Natural killer cell (primary cell): ENCODE measurements at regions not wholly inside any gene's neighbourhood (a gene's known extent, or its start where the extent isn't known, plus 50 kb on each side); places are given as distances from the start of the nearest gene placed in this dataset.
"Not testable (repeated sequence)": the region's sequence is repeated elsewhere in the genome, so short reads cannot be mapped to it uniquely, and the experiment has no call there.

Source experiments
- ATAC-seq, 3 donors: fragments of 150-1000 bp in 2 of 3; fragments of 200-7000 bp in 1 of 3; cut with Tn5 transposase; 1 replicate in 1 of 3; 2 replicates in 2 of 3; pipeline ENCODE4 v1.10.0; 2021; ENCODE audit warnings: mild to moderate bottlenecking in 2 of 3, moderate library complexity in 2 of 3
- DNase-seq, 2 donors: peaks; one replicate each; pipeline versions ENCODE4 v3.0.0 to v3.0.0-alpha.2; 2013 to 2021; ENCODE audit warnings: mixed read lengths in 1 of 2
- H3K27ac ChIP-seq: one replicate; pipeline ENCODE4 v1.5.1; 2013; ENCODE audit warnings: mild to moderate bottlenecking, low read length
- H3K27me3 ChIP-seq: one replicate; pipeline ENCODE4 v1.6.1; 2013; ENCODE audit warnings: low read length; ENCODE audit not compliant: control insufficient read depth, insufficient read depth
- H3K36me3 ChIP-seq: one replicate; pipeline ENCODE4 v1.6.1; 2013; ENCODE audit warnings: low read length; ENCODE audit not compliant: control insufficient read depth, insufficient read depth
- H3K4me1 ChIP-seq: one replicate; pipeline ENCODE4 v1.6.1; 2013; ENCODE audit warnings: low read length; ENCODE audit not compliant: control insufficient read depth, insufficient read depth
- H3K4me3 ChIP-seq: one replicate; pipeline ENCODE4 v1.5.1; 2013; ENCODE audit warnings: low read length
- H3K9me3 ChIP-seq: one replicate; pipeline ENCODE4 v1.6.1; 2013; ENCODE audit warnings: low read length; ENCODE audit not compliant: control insufficient read depth, insufficient read depth
- H3K27ac Mint-ChIP-seq, 2 donors: one replicate each; pipeline ENCODE4 v1.8.0; 2022; ENCODE audit warnings: mild to moderate bottlenecking in 2 of 2, mixed read lengths in 2 of 2, moderate library complexity in 1 of 2
- H3K27me3 Mint-ChIP-seq, 2 donors: one replicate each; pipeline ENCODE4 v1.8.0; 2022; ENCODE audit warnings: low read depth in 2 of 2, mixed read lengths in 2 of 2
- H3K36me3 Mint-ChIP-seq: one replicate; pipeline ENCODE4 v1.8.0; 2022; ENCODE audit warnings: mixed read lengths
- H3K4me1 Mint-ChIP-seq, 2 donors: one replicate each; pipeline ENCODE4 v1.8.0; 2022; ENCODE audit warnings: mixed read lengths in 2 of 2
- H3K4me3 Mint-ChIP-seq: one replicate; pipeline ENCODE4 v1.8.0; 2022; ENCODE audit warnings: mild to moderate bottlenecking, moderate library complexity, mixed read lengths
- H3K9me3 Mint-ChIP-seq, 2 donors: one replicate each; pipeline ENCODE4 v1.8.0; 2022; ENCODE audit warnings: mixed read lengths in 2 of 2
- WGBS: methylation state at CpG from one replicate; pipeline ENCODE4 v1.1.7; 2013; ENCODE audit warnings: missing lambda C conversion rate; ENCODE audit not compliant: insufficient coverage; 5-methylcytosine and 5-hydroxymethylcytosine counted together
- intact Hi-C: fragments of 100-400 bp; cut with micrococcal nuclease; formaldehyde crosslinking; loops from one replicate; pipeline ENCODE4 v1.14.2; 2022
- TF ChIP-seq, protein P1 (sequence below): fragments of 200-600 bp; IDR thresholded peaks from one replicate; pipeline ENCODE4 v1.8.0; 2022; ENCODE audit warnings: antibody characterized with exemption

DNA sequence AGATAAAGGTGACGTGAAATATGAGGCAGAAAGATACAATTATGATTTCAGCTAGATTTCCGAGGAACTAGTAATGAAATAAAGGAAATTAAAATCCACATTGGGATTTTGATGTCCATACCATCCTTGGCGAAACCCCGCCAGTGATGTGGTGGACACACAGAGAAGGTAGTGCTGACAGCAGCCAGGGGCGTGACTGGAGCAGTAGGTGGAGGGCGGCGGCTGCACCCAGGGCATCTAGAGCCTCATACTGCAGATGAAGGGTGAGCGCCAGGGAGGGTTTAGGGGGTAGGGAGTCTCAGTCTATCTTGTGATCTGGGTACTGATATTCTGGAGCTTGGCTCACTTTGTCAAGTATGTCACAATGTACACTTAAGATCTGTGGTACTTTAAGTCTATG is 855.5 kb upstream of the POM121L12 start:
- no peaks in the 10 kb centered on the region for H3K36me3 ChIP-seq
- H3K4me1 ChIP-seq: no peaks in the 10 kb centered on the region
- no peak overlapping the region for H3K27ac ChIP-seq
- no peaks in the 10 kb centered on the region for H3K27me3 ChIP-seq
- ATAC-seq (no peak), DNase-seq (no peak)
- peaks cover 3% of the 10 kb centered on the region for H3K9me3 ChIP-seq
- H3K27ac Mint-ChIP-seq: no peak overlapping the region
- no peak overlapping the region for H3K4me3 ChIP-seq
- H3K4me1 Mint-ChIP-seq: no peaks in the 10 kb centered on the region
- no peaks in the 10 kb centered on the region for H3K27me3 Mint-ChIP-seq
- peaks cover 9 to 27% of the 10 kb centered on the region in 2 donors for H3K9me3 Mint-ChIP-seq
- no peak overlapping the region for H3K4me3 Mint-ChIP-seq
- TF ChIP-seq, protein P1, sequence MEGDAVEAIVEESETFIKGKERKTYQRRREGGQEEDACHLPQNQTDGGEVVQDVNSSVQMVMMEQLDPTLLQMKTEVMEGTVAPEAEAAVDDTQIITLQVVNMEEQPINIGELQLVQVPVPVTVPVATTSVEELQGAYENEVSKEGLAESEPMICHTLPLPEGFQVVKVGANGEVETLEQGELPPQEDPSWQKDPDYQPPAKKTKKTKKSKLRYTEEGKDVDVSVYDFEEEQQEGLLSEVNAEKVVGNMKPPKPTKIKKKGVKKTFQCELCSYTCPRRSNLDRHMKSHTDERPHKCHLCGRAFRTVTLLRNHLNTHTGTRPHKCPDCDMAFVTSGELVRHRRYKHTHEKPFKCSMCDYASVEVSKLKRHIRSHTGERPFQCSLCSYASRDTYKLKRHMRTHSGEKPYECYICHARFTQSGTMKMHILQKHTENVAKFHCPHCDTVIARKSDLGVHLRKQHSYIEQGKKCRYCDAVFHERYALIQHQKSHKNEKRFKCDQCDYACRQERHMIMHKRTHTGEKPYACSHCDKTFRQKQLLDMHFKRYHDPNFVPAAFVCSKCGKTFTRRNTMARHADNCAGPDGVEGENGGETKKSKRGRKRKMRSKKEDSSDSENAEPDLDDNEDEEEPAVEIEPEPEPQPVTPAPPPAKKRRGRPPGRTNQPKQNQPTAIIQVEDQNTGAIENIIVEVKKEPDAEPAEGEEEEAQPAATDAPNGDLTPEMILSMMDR: no peak
- intact Hi-C loops: no loop called here
- H3K36me3 Mint-ChIP-seq: peaks cover 5% of the 10 kb centered on the region
- WGBS: 93% methylated on average over 8 of the region's 8 CpGs

DNA sequence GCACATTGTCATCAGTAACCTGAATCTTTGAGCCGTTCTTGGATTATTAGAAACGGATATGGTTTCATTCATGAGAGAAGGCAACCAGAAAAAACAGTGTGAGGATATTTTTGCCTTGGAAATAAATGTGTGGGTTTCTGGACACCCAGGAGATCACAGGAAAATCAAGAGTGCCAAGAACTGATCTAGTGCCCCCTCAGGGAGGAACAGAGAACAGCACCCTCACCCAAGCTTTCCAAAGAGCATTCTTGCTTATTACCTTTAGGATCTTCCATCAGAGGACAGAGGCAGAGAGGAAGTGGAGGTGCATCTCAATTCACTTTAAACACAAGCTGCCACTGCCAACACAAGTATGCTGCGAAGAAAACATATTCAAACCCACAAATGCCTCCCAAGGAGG is 851.5 kb upstream of the COBL start:
- Histone ChIP-seq H3K36me3 (no peaks in the 10 kb centered on the region), H3K27ac (no peak overlapping the region), H3K9me3 (no peaks in the 10 kb centered on the region), H3K27me3 (no peaks in the 10 kb centered on the region), H3K4me1 (no peaks in the 10 kb centered on the region), H3K4me3 (no peak overlapping the region)
- no peak for ATAC-seq
- H3K4me3 Mint-ChIP-seq: no peak overlapping the region
- no peaks in the 10 kb centered on the region for H3K36me3 Mint-ChIP-seq
- intact Hi-C loops: no loop called here
- H3K4me1 Mint-ChIP-seq: no peaks in the 10 kb centered on the region
- no peak overlapping the region for H3K27ac Mint-ChIP-seq
- no peaks in the 10 kb centered on the region for H3K27me3 Mint-ChIP-seq
- DNase-seq: no peak
- 82% methylated on average over 2 of the region's 3 CpGs for WGBS
- H3K9me3 Mint-ChIP-seq: peaks cover 11 to 14% of the 10 kb centered on the region in 2 donors
- TF ChIP-seq, protein P1: no peak

DNA sequence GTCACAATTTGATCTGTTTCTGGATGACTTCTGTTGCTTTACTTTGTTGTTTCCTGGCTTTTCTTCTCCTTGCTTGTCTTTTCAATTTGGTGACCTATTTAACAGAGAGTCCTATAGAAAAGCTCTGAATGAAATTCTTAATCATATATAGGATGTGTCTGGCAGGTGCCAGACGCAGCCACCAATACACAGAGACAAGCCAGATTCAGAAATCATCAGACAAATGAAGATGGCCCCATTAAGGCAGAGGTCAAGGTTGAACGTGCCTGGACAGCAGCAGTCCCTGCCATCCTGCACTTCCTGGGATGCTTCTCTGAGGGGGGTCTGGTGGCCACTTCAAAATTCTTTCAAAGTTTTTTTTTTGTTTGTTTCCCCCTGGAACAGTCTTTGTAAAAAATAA is 846.7 kb upstream of the COBL start:
- peaks cover 7% of the 10 kb centered on the region for H3K36me3 Mint-ChIP-seq
- no peaks in the 10 kb centered on the region for H3K27me3 Mint-ChIP-seq
- no peak overlapping the region for H3K27ac Mint-ChIP-seq
- no peak for DNase-seq
- H3K4me1 Mint-ChIP-seq: no peaks in the 10 kb centered on the region
- intact Hi-C loops: no loop called here
- no peaks in the 10 kb centered on the region for H3K27me3 ChIP-seq
- no peaks in the 10 kb centered on the region for H3K36me3 ChIP-seq
- peaks cover 8% of the 10 kb centered on the region for H3K9me3 ChIP-seq
- H3K4me1 ChIP-seq: no peaks in the 10 kb centered on the region
- TF ChIP-seq, protein P1: no peak
- no peak overlapping the region for H3K4me3 Mint-ChIP-seq
- H3K27ac ChIP-seq: no peak overlapping the region
- H3K4me3 ChIP-seq: no peak overlapping the region
- no peak for ATAC-seq
- H3K9me3 Mint-ChIP-seq: peaks cover 7 to 11% of the 10 kb centered on the region in 2 donors
- WGBS: 61% methylated on average over 2 of the region's 2 CpGs

DNA sequence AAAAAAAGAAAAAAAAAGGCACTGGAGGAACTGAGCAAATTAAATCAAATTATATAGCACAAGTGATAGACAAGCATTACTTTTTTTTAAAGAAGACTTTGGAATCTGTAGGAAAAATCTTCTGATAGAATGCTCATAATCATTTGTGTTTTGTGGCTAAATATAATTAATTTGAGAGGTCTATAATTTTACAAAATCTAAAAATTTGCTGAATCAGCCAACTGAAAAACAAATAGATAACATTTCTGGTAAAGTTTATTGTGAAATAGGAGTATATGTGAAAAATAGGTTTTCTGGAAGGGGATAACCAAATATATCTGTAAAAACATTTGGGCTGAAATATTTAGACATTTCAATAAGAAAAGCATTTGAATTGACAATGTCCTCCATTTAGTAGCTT is 844.9 kb upstream of the COBL start:
- DNase-seq: no peak
- no peaks in the 10 kb centered on the region for H3K4me1 Mint-ChIP-seq
- peaks cover 7% of the 10 kb centered on the region for H3K36me3 Mint-ChIP-seq
- Histone ChIP-seq H3K4me1 (no peaks in the 10 kb centered on the region), H3K4me3 (no peak overlapping the region), H3K9me3 (peaks cover 8% of the 10 kb centered on the region), H3K27ac (no peak overlapping the region), H3K27me3 (no peaks in the 10 kb centered on the region), H3K36me3 (no peaks in the 10 kb centered on the region)
- TF ChIP-seq, protein P1: no peak
- H3K27ac Mint-ChIP-seq: no peak overlapping the region
- no peak overlapping the region for H3K4me3 Mint-ChIP-seq
- no peak for ATAC-seq
- peaks cover 9 to 18% of the 10 kb centered on the region in 2 donors for H3K9me3 Mint-ChIP-seq
- intact Hi-C loops: no loop called here
- no peaks in the 10 kb centered on the region for H3K27me3 Mint-ChIP-seq

DNA sequence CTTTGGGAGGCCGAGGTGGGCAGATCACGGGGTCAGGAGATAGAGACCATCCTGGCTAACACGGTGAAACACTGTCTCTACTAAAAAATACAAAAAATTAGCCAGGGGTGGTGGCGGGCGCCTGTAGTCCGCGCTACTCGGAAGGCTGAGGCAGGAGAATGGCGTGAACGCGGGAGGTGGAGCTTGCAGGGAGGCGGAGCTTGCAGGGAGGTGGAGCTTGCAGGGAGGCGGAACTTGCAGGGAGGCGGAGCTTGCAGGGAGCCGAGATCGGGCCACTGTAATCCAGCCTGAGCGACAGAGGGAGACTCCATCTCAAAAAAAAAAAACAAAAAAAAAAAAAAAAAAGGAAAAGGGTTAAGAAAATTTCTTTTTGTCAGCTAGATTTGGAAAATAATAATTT is 842.8 kb upstream of the COBL start:
- H3K4me3 ChIP-seq, H3K4me1 ChIP-seq, ATAC-seq, H3K4me1 Mint-ChIP-seq, H3K27me3 Mint-ChIP-seq, DNase-seq, intact Hi-C loops, H3K36me3 ChIP-seq, H3K36me3 Mint-ChIP-seq, H3K27ac Mint-ChIP-seq, H3K27ac ChIP-seq, H3K27me3 ChIP-seq, H3K4me3 Mint-ChIP-seq, H3K9me3 ChIP-seq: not testable (repeated sequence)
- 98% methylated on average over 13 of the region's 17 CpGs for WGBS
- peaks cover 12 to 22% of the 10 kb centered on the region in 2 donors for H3K9me3 Mint-ChIP-seq
